Mucosa of gallbladder (tissue), 1 donor: ENCODE measurements at regions not wholly inside any gene's neighbourhood (a gene's known extent, or its start where the extent isn't known, plus 50 kb on each side); places are given as distances from the start of the nearest gene placed in this dataset.

Experiments
- DNase-seq: peaks from one replicate; pipeline ENCODE4 v3.0.0-alpha.2; 2020; ENCODE audit warnings: low spot score
- donor health status: DM: no; HTN: no; CAD: no.

DNA sequence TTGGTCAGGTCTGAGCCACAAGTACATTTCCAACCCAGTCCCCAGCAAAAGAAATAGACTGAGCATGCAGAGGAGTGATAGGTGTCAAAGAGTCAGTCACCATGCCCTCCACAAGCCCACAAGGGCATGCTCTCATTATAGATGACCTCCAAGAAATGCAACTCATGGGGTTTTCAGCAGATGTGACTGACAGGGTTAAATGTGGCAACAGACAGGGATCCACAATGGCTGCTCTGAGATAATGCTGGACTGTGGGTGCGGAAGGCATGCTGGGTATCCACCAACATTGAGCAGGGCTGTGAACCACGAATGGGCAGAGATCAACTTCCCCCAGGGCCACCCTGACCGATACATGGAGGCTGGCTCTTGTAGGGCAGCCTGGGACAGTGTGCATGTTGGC, 115.8 kb downstream of the BCOR start:
- DNase-seq: no peak

DNA sequence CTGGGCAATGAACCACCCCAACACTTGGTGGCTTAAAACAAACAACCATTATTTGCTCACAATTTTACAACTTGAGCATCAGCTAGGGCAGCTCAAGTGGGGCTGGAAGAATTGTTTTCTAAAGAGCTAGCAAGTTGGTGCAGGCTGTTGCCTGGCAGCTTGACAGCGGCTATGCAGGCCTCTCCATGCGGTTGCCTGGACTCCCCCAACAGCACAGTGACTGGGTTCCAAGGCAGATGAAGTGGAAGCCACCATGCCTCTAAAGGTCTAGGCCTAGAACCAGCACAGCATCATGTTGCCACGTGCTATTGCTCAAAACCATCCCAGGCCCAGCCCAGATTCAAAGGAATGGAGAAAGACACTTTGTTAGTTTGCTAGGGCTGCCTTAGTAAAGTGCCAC, 114.8 kb downstream of the BCOR start:
- no peak for DNase-seq

DNA sequence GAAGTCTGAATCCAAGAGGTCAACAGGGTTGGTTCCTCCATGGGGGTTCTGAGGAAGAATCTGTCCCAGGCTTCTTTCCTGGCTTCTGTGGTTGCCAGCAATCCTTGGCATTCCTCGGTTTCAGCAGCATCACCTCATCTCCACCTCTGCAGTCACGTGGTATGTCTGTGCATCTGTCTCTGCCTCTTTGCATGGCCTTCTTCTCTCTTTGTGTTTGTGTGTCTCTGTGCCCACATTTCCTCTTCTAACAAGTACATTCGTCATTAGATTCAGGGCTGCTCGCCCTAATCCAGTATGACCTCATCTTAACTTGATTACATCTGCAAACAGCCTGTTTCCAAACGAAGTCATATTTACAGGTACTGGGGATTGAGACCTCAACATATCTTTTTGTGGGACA, 114.0 kb downstream of the BCOR start:
- DNase-seq: no peak

GRCh38 chrX:39984191-39984956, 113.4 kb downstream of the BCOR start:
- no peak for DNase-seq

GRCh38 chrX:39985071-39985470, 112.7 kb downstream of the BCOR start:
- no peak for DNase-seq

GRCh38 chrX:39985551-39985950, 112.2 kb downstream of the BCOR start:
- no peak for DNase-seq

DNA sequence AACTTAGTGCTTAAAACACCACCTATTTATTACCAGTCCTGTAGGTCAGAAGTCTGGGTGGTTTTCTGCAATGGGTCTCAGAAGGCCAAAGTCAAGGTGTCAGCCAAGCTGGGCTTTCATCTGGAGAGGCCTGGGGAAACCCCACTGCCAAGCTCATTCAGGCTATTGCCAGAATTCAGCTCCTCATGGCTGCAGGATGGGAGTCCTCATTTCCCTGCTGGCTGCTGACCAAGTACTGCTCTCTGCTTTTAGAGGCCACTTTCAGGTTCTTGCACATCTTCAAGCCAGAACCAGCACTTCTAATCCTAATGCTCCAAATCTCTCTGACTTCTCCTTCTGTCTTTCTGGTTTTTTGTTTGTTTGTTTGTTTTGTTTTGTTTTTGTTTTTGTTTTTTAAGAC, 109.3 kb downstream of the BCOR start:
- DNase-seq: no peak

DNA sequence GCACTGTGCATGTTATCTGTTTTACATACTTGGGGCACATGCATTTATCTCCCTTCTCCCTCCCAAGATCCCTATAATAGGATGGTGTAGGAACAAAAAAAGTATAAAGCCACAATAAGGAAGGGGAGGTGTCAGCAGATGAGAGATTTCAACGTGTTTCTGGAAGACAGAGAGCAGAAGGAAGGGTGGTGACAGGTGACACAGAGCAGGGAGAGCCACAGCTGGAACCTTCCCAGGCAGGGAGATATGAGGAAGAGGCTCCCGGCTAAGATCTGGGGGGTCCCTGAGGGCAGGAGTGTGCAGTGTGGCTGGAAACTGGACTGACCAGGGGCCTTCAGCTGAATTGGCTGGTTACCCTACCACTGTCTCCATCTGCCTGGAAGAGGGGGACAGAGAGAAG, 107.4 kb downstream of the BCOR start:
- DNase-seq: no peak

- DNase-seq: no peak
These were observed 105.5 kb downstream of the BCOR start for GRCh38 chrX:39992300-39992699.

DNA sequence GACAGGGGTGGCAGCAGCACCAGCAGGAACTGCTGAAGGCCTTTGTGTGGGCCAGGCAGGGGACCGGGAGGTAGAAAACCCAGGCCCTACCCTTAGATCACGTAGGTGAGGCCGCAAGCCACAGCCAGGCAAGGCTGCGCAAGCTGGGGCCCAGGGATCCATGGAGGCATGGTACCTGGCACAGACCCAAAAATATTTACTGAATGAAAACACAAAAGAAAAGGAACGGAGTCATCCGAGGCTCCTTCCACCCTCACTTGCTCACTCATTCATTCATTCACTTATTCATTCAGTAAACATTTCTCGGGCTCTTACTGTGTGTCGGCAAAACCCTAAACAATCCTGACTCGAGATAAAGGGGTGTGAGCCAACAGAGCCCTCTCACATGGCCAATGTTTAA, 102.3 kb downstream of the BCOR start:
- DNase-seq: no peak

DNA sequence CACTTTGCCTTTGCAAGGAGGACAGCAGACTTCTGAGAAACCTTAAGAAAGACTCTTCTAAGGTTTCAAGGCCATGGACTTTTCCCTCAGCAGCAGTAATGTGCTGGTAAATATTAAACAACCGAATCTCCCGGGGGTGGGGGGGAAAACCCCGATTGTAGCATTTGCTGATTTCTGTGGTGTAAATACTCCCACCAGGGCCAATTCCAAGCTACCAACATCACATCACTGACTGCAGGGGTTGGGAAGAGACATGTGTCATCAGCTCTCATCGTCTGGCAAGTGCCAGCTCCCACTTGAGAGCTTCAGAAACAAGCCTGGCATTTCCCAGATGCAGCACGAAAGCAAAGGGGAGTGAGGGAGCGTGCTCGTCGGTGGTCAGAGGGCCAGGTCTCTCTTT, 101.2 kb downstream of the BCOR start:
- DNase-seq: no peak

GRCh38 chrX:39998636-39999406, 98.9 kb downstream of the BCOR start:
- no peak for DNase-seq
